ENCODE measurements at regions not wholly inside any gene's neighbourhood (a gene's known extent, or its start where the extent isn't known, plus 50 kb on each side); places are given as distances from the start of the nearest gene placed in this dataset.
A peak's percentile ranks its signal among the peaks of the same experiment; 100 is the strongest.

- H3K27me3 ChIP-seq (ENCODE audit: control insufficient read depth, insufficient read depth): no peaks in the 10 kb centered on the region
- H3K27ac ChIP-seq (ENCODE audit: low read length): no peak overlapping the region
- H3K9me3 ChIP-seq (ENCODE audit: control insufficient read depth, low read length): no peaks in the 10 kb centered on the region
- intact Hi-C loops (cut with DNase I): loop anchor here in 2 of 4 donors (10.0 kb wide), 2 partner anchors 101 to 169 kb away; partner anchors contain the start of gene ARRDC3 (in 1 of the 2)
- no peaks in the 10 kb centered on the region for H3K4me1 ChIP-seq (ENCODE audit: control insufficient read depth, insufficient read depth, low read length)
- no peak for DNase-seq
- no peak overlapping the region for H3K4me3 ChIP-seq (ENCODE audit: low read length)
- ATAC-seq: no peak
Observed at GRCh38 chr5:91283899-91284298, 99.2 kb downstream of the ARRDC3 start.

GRCh38 chr5:91283326-91283725, 99.8 kb downstream of the ARRDC3 start:
- intact Hi-C loops (cut with DNase I): loop anchor here in 2 of 4 donors (10.0 kb wide), 2 partner anchors 101 to 169 kb away; partner anchors contain the start of gene ARRDC3 (in 1 of the 2)
- H3K9me3 ChIP-seq (ENCODE audit: control insufficient read depth, low read length): no peaks in the 10 kb centered on the region
- no peaks in the 10 kb centered on the region for H3K27me3 ChIP-seq (ENCODE audit: control insufficient read depth, insufficient read depth)
- H3K4me1 ChIP-seq (ENCODE audit: control insufficient read depth, insufficient read depth, low read length): no peaks in the 10 kb centered on the region
- DNase-seq (no peak), ATAC-seq (no peak)
- 89% methylated on average over 4 of the region's 4 CpGs for WGBS
- no peak overlapping the region for H3K27ac ChIP-seq (ENCODE audit: low read length)
- H3K4me3 ChIP-seq (ENCODE audit: low read length): no peak overlapping the region

- H3K4me3 ChIP-seq (ENCODE audit: low read length): no peak overlapping the region
- WGBS: 96% methylated on average over 7 of the region's 7 CpGs
- DNase-seq (no peak), ATAC-seq (no peak)
- no peaks in the 10 kb centered on the region for H3K27me3 ChIP-seq (ENCODE audit: control insufficient read depth, insufficient read depth)
- no peaks in the 10 kb centered on the region for H3K4me1 ChIP-seq (ENCODE audit: control insufficient read depth, insufficient read depth, low read length)
- intact Hi-C loops (cut with DNase I): loop anchor here in 2 of 4 donors (10.0 kb wide), 2 partner anchors 103 to 167 kb away; partner anchors contain the start of gene ARRDC3 (in 1 of the 2)
- H3K27ac ChIP-seq (ENCODE audit: low read length): no peak overlapping the region
- no peaks in the 10 kb centered on the region for H3K9me3 ChIP-seq (ENCODE audit: control insufficient read depth, low read length)
Observed at GRCh38 chr5:91282210-91282609, 100.9 kb downstream of the ARRDC3 start.

GRCh38 chr5:91281401-91281800, 101.7 kb downstream of the ARRDC3 start:
- peak overlapping the region; percentile 48 for H3K27ac ChIP-seq (ENCODE audit: low read length)
- no peak overlapping the region for H3K4me3 ChIP-seq (ENCODE audit: low read length)
- ATAC-seq (no peak), DNase-seq (no peak)
- intact Hi-C loops (cut with DNase I): loop anchor here in 2 of 4 donors (10.0 kb wide), 2 partner anchors 103 to 167 kb away; partner anchors contain the start of gene ARRDC3 (in 1 of the 2)
- 45% methylated on average over 5 of the region's 5 CpGs for WGBS
- H3K9me3 ChIP-seq (ENCODE audit: control insufficient read depth, low read length): no peaks in the 10 kb centered on the region
- H3K27me3 ChIP-seq (ENCODE audit: control insufficient read depth, insufficient read depth): no peaks in the 10 kb centered on the region
- no peaks in the 10 kb centered on the region for H3K4me1 ChIP-seq (ENCODE audit: control insufficient read depth, insufficient read depth, low read length)

GRCh38 chr5:91280362-91281269, 102.5 kb downstream of the ARRDC3 start:
- no peaks in the 10 kb centered on the region for H3K27me3 ChIP-seq (ENCODE audit: control insufficient read depth, insufficient read depth)
- no peaks in the 10 kb centered on the region for H3K9me3 ChIP-seq (ENCODE audit: control insufficient read depth, low read length)
- 1% methylated on average over 50 of the region's 50 CpGs for WGBS
- ATAC-seq (peak; percentile 98), DNase-seq (peak; percentile 96 to 97 (median 97))
- H3K4me3 ChIP-seq (ENCODE audit: low read length): peak overlapping the region; percentile 50
- intact Hi-C loops (cut with DNase I): loop anchor here in 2 of 4 donors (10.0 kb wide), 2 partner anchors 104 to 166 kb away; partner anchors contain the start of gene ARRDC3 (in 1 of the 2)
- H3K27ac ChIP-seq (ENCODE audit: low read length): peak overlapping the region; percentile 99
- no peaks in the 10 kb centered on the region for H3K4me1 ChIP-seq (ENCODE audit: control insufficient read depth, insufficient read depth, low read length)

GRCh38 chr5:91277840-91278239, 105.3 kb downstream of the ARRDC3 start:
- intact Hi-C loops (cut with DNase I): loop anchor here in 1 of 4 donors (10.0 kb wide), 1 partner anchor 173 kb away; no protein-coding TSS in a partner anchor

GRCh38 chr5:91277093-91277626, 106.0 kb downstream of the ARRDC3 start:
- 50% methylated on average over 5 of the region's 5 CpGs for WGBS
- intact Hi-C loops (cut with DNase I): loop anchor here in 1 of 4 donors (10.0 kb wide), 1 partner anchor 172 kb away; no protein-coding TSS in a partner anchor
- ATAC-seq (no peak), DNase-seq (no peak)
- H3K4me3 ChIP-seq (ENCODE audit: low read length): no peak overlapping the region
- no peaks in the 10 kb centered on the region for H3K4me1 ChIP-seq (ENCODE audit: control insufficient read depth, insufficient read depth, low read length)
- no peaks in the 10 kb centered on the region for H3K9me3 ChIP-seq (ENCODE audit: control insufficient read depth, low read length)
- H3K27me3 ChIP-seq (ENCODE audit: control insufficient read depth, insufficient read depth): no peaks in the 10 kb centered on the region
- H3K27ac ChIP-seq (ENCODE audit: low read length): no peak overlapping the region

More at GRCh38 chr5:91277840-91278239, 105.3 kb downstream of the ARRDC3 start:
- Histone ChIP-seq H3K4me3 (ENCODE audit: low read length) (no peak overlapping the region), H3K27ac (ENCODE audit: low read length) (no peak overlapping the region), H3K9me3 (ENCODE audit: control insufficient read depth, low read length) (no peaks in the 10 kb centered on the region), H3K4me1 (ENCODE audit: control insufficient read depth, insufficient read depth, low read length) (no peaks in the 10 kb centered on the region), H3K27me3 (ENCODE audit: control insufficient read depth, insufficient read depth) (no peaks in the 10 kb centered on the region)
- no peak for ATAC-seq
- no peak for DNase-seq
- WGBS: 88% methylated on average over 3 of the region's 3 CpGs

GRCh38 chr5:91272858-91273257, 110.3 kb downstream of the ARRDC3 start:
- Histone ChIP-seq H3K27me3 (ENCODE audit: control insufficient read depth, insufficient read depth) (no peaks in the 10 kb centered on the region), H3K4me1 (ENCODE audit: control insufficient read depth, insufficient read depth, low read length) (no peaks in the 10 kb centered on the region), H3K4me3 (ENCODE audit: low read length) (no peak overlapping the region), H3K9me3 (ENCODE audit: control insufficient read depth, low read length) (no peaks in the 10 kb centered on the region), H3K27ac (ENCODE audit: low read length) (no peak overlapping the region)
- no peak for DNase-seq
- 66% methylated on average over 2 of the region's 2 CpGs for WGBS
- intact Hi-C loops (cut with DNase I): loop anchor here in 1 of 4 donors (10.0 kb wide), 1 partner anchor 168 kb away; no protein-coding TSS in a partner anchor
- ATAC-seq: no peak

GRCh38 chr5:91271999-91272398, 111.1 kb downstream of the ARRDC3 start:
- H3K27ac ChIP-seq (ENCODE audit: low read length): no peak overlapping the region
- no peaks in the 10 kb centered on the region for H3K4me1 ChIP-seq (ENCODE audit: control insufficient read depth, insufficient read depth, low read length)
- no peaks in the 10 kb centered on the region for H3K27me3 ChIP-seq (ENCODE audit: control insufficient read depth, insufficient read depth)
- intact Hi-C loops (cut with DNase I): loop anchor here in 1 of 4 donors (10.0 kb wide), 1 partner anchor 167 kb away; no protein-coding TSS in a partner anchor
- ATAC-seq (no peak), DNase-seq (no peak)
- H3K9me3 ChIP-seq (ENCODE audit: control insufficient read depth, low read length): no peaks in the 10 kb centered on the region
- H3K4me3 ChIP-seq (ENCODE audit: low read length): no peak overlapping the region

GRCh38 chr5:91269198-91269597, 113.9 kb downstream of the ARRDC3 start:
- no peaks in the 10 kb centered on the region for H3K4me1 ChIP-seq (ENCODE audit: control insufficient read depth, insufficient read depth, low read length)
- ATAC-seq (no peak), DNase-seq (no peak)
- intact Hi-C loops (cut with DNase I): no loop called here
- H3K27me3 ChIP-seq (ENCODE audit: control insufficient read depth, insufficient read depth): no peaks in the 10 kb centered on the region
- WGBS: 88% methylated on average over 3 of the region's 3 CpGs
- no peak overlapping the region for H3K4me3 ChIP-seq (ENCODE audit: low read length)
- H3K9me3 ChIP-seq (ENCODE audit: control insufficient read depth, low read length): no peaks in the 10 kb centered on the region
- no peak overlapping the region for H3K27ac ChIP-seq (ENCODE audit: low read length)

GRCh38 chr5:91266184-91266705, 116.9 kb downstream of the ARRDC3 start:
- WGBS: 40% methylated on average over 3 of the region's 3 CpGs
- ATAC-seq: peak; percentile 69 to 78
- Histone ChIP-seq H3K27ac (ENCODE audit: low read length) (peak overlapping the region; percentile 19), H3K27me3 (ENCODE audit: control insufficient read depth, insufficient read depth) (no peaks in the 10 kb centered on the region), H3K9me3 (ENCODE audit: control insufficient read depth, low read length) (no peaks in the 10 kb centered on the region), H3K4me3 (ENCODE audit: low read length) (no peak overlapping the region), H3K4me1 (ENCODE audit: control insufficient read depth, insufficient read depth, low read length) (no peaks in the 10 kb centered on the region)
- intact Hi-C loops (cut with DNase I): no loop called here
- DNase-seq: no peak

Data from right cardiac atrium (tissue), 5 donors.